SK-N-SH (cell line): ENCODE measurements at regions not wholly inside any gene's neighbourhood (a gene's known extent, or its start where the extent isn't known, plus 50 kb on each side); places are given as distances from the start of the nearest gene placed in this dataset.

Source experiments
- CTCF ChIA-PET: fragments of 300-600, 350-600 bp; formaldehyde crosslinking; extraction: SDS; loops from one replicate; lab custom pipeline; 2021; lab: Yijun Ruan, JAX
- POLR2A ChIA-PET: fragments of 350-600 bp; sonication (Branson Sonifier 250); formaldehyde crosslinking; extraction: SDS; loops from one replicate; lab custom pipeline; 2020; ENCODE audit warnings: antibody characterized with exemption, inconsistent platforms; lab: Yijun Ruan, JAX
- DNase-seq: peaks from one replicate; pipeline ENCODE4 v3.0.0; 2012
- H2AFZ ChIP-seq: fragments of 200-600 bp; sonication (generic); 2 replicates; pipeline ENCODE4 v1.8.1; 2016; ENCODE audit warnings: antibody characterized with exemption, mild to moderate bottlenecking, low read depth
- H3F3A ChIP-seq: fragments of 200-600 bp; sonication (generic); replicated peaks from 2 replicates; pipeline ENCODE3; 2016; ENCODE audit warnings: antibody characterized with exemption, mild to moderate bottlenecking; ENCODE audit not compliant: insufficient read depth
- H3K27ac ChIP-seq, 2 experiments: fragments of 200-500 bp in 1 of 2; fragments of 200-600 bp in 1 of 2; sonication (Bioruptor generic) in 1 of 2; sonication (generic), shearing (Covaris generic) in 1 of 2; 2 replicates each; pipeline versions ENCODE4 v1.5.1 to v1.6.1; 2014 to 2016; ENCODE audit warnings: low read depth in 2 of 2, inconsistent platforms in 1 of 2, low read length in 1 of 2, mild to moderate bottlenecking in 1 of 2, mixed read lengths in 1 of 2
- H3K27me3 ChIP-seq: fragments of 200-600 bp; sonication (generic), shearing (Covaris generic); 2 replicates; pipeline ENCODE4 v1.6.1; 2016; ENCODE audit warnings: mixed run types; ENCODE audit not compliant: insufficient read depth
- H3K36me3 ChIP-seq, 2 experiments: fragments of 200-500 bp in 1 of 2; fragments of 200-600 bp in 1 of 2; sonication (Bioruptor generic) in 1 of 2; sonication (generic) in 1 of 2; replicated peaks in 1 of 2; 2 replicates each; pipeline versions ENCODE3 to v1.5.1; 2014 to 2016; ENCODE audit warnings: low read length in 1 of 2, mild to moderate bottlenecking in 1 of 2; ENCODE audit not compliant: insufficient read depth in 2 of 2, control insufficient read depth in 1 of 2
- H3K4me1 ChIP-seq, 2 experiments: fragments of 200-500 bp in 1 of 2; fragments of 200-600 bp in 1 of 2; sonication (Bioruptor generic) in 1 of 2; sonication (generic), shearing (Covaris generic) in 1 of 2; 2 replicates each; pipeline versions ENCODE4 v1.5.1 to v1.6.1; 2014 to 2016; ENCODE audit warnings: low read depth in 1 of 2, low read length in 1 of 2, mixed run types in 1 of 2; ENCODE audit not compliant: insufficient read depth in 2 of 2, control insufficient read depth in 1 of 2
- H3K4me2 ChIP-seq: fragments of 200-600 bp; sonication (generic), shearing (Covaris generic); 2 replicates; pipeline ENCODE4 v1.6.1; 2017; ENCODE audit warnings: mixed run types
- H3K4me3 ChIP-seq, 2 experiments: fragments of 200-500 bp in 1 of 2; fragments of 200-600 bp in 1 of 2; sonication (Bioruptor generic) in 1 of 2; sonication (generic), shearing (Covaris generic) in 1 of 2; 2 replicates each; pipeline versions ENCODE4 v1.5.1 to v1.8.1; 2014 to 2016; ENCODE audit warnings: low read depth in 2 of 2, inconsistent platforms in 1 of 2, low read length in 1 of 2, mild to moderate bottlenecking in 1 of 2, mixed read lengths in 1 of 2, moderate library complexity in 1 of 2
- H3K79me2 ChIP-seq: fragments of 200-600 bp; sonication (generic); 2 replicates; pipeline ENCODE4 v1.8.1; 2017; ENCODE audit warnings: mild to moderate bottlenecking; ENCODE audit not compliant: insufficient read depth
- H3K9ac ChIP-seq: fragments of 200-600 bp; sonication (generic); 2 replicates; pipeline ENCODE4 v1.6.1; 2017; ENCODE audit warnings: mixed run types
- H3K9me2 ChIP-seq: fragments of 200-600 bp; sonication (generic); 2 replicates; pipeline ENCODE4 v1.6.1; 2017; ENCODE audit warnings: mixed run types
- H3K9me3 ChIP-seq: fragments of 200-600 bp; sonication (generic); 2 replicates; pipeline ENCODE4 v1.6.1; 2017; ENCODE audit warnings: mixed run types, mild to moderate bottlenecking, moderate library complexity
- H4K20me1 ChIP-seq: fragments of 200-600 bp; sonication (generic); 2 replicates; pipeline ENCODE4 v1.6.1; 2017; ENCODE audit warnings: mild to moderate bottlenecking, mixed run types; ENCODE audit not compliant: insufficient read depth
- FOXJ3 ChIP-seq: sonication (generic); formaldehyde crosslinking; IDR thresholded peaks from 2 replicates; pipeline ENCODE4 v1.5.1; 2020; ENCODE audit warnings: mild to moderate bottlenecking, missing genetic modification reagents
- GATA2 ChIP-seq: sonication (generic); formaldehyde crosslinking; IDR thresholded peaks from 2 replicates; pipeline ENCODE4 v1.5.0; 2020; ENCODE audit warnings: mild to moderate bottlenecking, missing genetic modification reagents
- MAX ChIP-seq: IDR thresholded peaks from 2 replicates; pipeline ENCODE4 v1.4.0; 2012; ENCODE audit warnings: low read depth
- NFIC ChIP-seq: IDR thresholded peaks from 2 replicates; pipeline ENCODE4 v1.4.0; 2012; ENCODE audit warnings: borderline replicate concordance
- NRF1 ChIP-seq: IDR thresholded peaks from 2 replicates; pipeline ENCODE4 v1.6.1; 2012; ENCODE audit warnings: low read depth, mild to moderate bottlenecking, low read length
- PBX3 ChIP-seq: IDR thresholded peaks from 2 replicates; pipeline ENCODE4; 2012
- POLR2AphosphoS5 ChIP-seq: IDR thresholded peaks from 2 replicates; pipeline ENCODE4 v1.6.1; 2012; ENCODE audit warnings: low read depth, low read length
- REST ChIP-seq: IDR thresholded peaks from 2 replicates; pipeline ENCODE4 v1.6.1; 2012; ENCODE audit warnings: mild to moderate bottlenecking, low read depth, low read length, moderate library complexity
- RFX5 ChIP-seq: IDR thresholded peaks from 2 replicates; pipeline ENCODE4 v1.6.1; 2012; ENCODE audit warnings: mild to moderate bottlenecking, improper control_type of control experiment, low read length
- TAF1 ChIP-seq: IDR thresholded peaks from 2 replicates; pipeline ENCODE4 v1.6.1; 2012; ENCODE audit warnings: low read depth, mild to moderate bottlenecking, low read length, moderate library complexity, borderline replicate concordance
- USF1 ChIP-seq: IDR thresholded peaks from 2 replicates; pipeline ENCODE4 v1.4.0; 2012; ENCODE audit warnings: low read depth, borderline replicate concordance
- ZBTB33 ChIP-seq: IDR thresholded peaks from 2 replicates; pipeline ENCODE4 v1.4.0; 2012; ENCODE audit warnings: low read depth, borderline replicate concordance

GRCh38 chr9:107888773-107889227 is 399.2 kb upstream of the KLF4 start (continued):
- no peak for TF ChIP-seq NFIC
- no peak for TF ChIP-seq TAF1

GRCh38 chr9:107886826-107887225 is 397.3 kb upstream of the KLF4 start:
- H3K36me3 ChIP-seq = no peaks in the 10 kb centered on the region
- ChIA-PET CTCF (no interaction called here), POLR2A (no interaction called here)

More at GRCh38 chr9:107886826-107887225, 397.3 kb upstream of the KLF4 start:
- no peak overlapping the region for H3K4me2 ChIP-seq
- no peaks in the 10 kb centered on the region for H3F3A ChIP-seq
- TF ChIP-seq MAX (no peak), NRF1 (no peak), REST (no peak), GATA2 (CRISPR knock-in tag) (no peak), PBX3 (no peak), RFX5 (no peak), NFIC (no peak), FOXJ3 (CRISPR knock-in tag) (no peak), POLR2AphosphoS5 (no peak), USF1 (no peak), ZBTB33 (no peak)
- no peaks in the 10 kb centered on the region for H4K20me1 ChIP-seq
- H3K27ac ChIP-seq = no peak overlapping the region
- H3K9ac ChIP-seq = no peak overlapping the region
- no peaks in the 10 kb centered on the region for H3K79me2 ChIP-seq
- no peaks in the 10 kb centered on the region for H3K27me3 ChIP-seq
- H2AFZ ChIP-seq = no peak overlapping the region
- H3K4me1 ChIP-seq = no peaks in the 10 kb centered on the region
- H3K4me3 ChIP-seq = no peak overlapping the region
- no peaks in the 10 kb centered on the region; the same call in 1 of the 2 replicates for H3K9me3 ChIP-seq
- no peak for DNase-seq
- H3K9me2 ChIP-seq = no peaks in the 10 kb centered on the region
